GM19025 (cell line): ENCODE measurements at regions not wholly inside any gene's neighbourhood (a gene's known extent, or its start where the extent isn't known, plus 50 kb on each side); places are given as distances from the start of the nearest gene placed in this dataset.

Experiments used
- ATAC-seq: cut with Tn5 transposase; IDR thresholded peaks from one replicate; pipeline ENCODE4 v1.9.1; 2021; ENCODE audit warnings: mild to moderate bottlenecking, low read depth, moderate library complexity; ENCODE audit not compliant: unreplicated experiment

DNA sequence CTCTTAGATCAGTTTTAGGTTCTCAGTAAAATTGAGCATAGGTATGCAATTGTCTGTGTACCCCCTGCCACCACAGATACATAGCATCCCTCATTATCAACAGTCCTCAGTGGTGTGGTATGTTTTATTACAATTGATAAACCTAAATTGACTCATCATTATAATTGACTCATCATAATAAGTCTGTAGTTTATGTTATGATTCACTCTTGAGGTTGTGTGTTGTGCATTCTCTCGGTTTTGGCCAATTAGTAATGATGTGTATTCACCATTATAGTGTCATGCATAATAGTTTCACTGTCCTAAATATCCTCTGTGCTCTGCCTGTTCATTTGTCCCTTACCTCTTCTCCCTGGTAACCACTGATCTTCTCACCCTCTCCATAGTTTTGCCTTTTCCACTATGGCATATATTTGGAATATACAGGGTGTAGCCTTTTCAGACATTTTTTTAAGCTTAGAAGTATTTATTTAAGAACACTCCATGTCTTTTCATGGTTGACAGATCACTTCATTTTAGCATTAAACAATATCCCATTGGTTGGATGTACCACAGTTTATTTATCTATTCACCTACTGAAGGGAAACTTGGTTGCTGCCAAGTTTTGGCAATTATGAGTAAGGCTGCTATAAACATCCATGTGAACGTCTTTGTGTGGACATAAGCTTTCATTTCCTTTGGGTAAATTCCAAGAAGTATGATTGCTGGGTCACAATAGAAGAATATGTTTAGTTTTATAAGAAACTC, 1620.6 kb upstream of the MIR17HG start:
- no peak for ATAC-seq

DNA sequence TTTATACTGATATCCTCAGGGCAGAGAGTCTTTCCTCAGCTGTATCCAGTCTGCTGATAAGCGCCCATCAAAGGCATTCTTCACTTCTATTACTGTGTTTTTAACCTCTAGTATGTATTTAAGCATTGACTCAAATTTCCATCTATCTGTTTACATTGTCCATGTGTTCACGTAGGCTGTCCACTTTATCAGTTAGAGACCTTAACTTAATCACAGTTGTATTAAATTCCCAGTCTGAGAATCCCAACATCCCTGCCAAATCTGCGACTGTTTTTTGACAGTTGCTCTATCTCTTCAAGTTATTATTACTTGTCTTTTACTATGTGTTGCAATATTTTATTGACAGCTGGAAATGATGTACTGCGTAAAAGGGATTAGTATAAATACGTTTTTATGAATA, 1613.7 kb upstream of the MIR17HG start:
- ATAC-seq: no peak

DNA sequence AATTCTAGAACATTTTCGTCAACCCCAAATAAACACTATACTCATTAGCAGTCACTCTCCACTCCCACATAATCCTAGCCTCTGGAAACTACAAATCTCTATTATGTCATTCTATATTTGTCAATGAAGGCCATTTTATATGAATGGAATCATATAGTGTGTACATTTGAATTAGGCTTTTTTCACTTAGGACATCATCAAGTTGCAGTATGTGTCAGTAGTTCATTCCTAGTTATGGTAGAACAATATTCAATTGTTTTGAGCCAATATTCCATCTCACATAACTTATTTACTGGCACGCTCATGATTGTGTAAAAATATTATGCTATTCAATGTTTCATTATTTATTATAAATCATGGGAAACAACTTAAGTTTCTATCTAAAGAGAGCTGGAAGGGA, 1610.4 kb upstream of the MIR17HG start:
- no peak for ATAC-seq

DNA sequence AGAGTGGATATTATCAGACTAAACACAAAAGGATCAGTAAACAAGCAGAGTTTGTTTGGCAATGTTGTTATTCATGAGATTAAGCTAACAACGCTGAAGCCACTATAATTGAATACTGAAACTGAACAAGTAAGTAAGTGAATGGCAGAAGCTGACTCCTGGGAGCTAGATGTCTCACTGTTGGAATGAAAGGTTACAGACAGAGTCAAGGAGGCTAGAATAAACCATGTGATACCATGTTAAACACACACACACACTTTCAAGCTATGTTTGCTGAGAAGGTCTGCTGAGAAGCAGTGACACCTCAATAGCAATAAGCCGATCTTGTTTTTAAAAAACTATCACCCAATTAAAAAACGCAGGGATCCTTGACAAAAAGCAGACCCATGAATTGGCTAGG, 1609.4 kb upstream of the MIR17HG start:
- no peak for ATAC-seq

DNA sequence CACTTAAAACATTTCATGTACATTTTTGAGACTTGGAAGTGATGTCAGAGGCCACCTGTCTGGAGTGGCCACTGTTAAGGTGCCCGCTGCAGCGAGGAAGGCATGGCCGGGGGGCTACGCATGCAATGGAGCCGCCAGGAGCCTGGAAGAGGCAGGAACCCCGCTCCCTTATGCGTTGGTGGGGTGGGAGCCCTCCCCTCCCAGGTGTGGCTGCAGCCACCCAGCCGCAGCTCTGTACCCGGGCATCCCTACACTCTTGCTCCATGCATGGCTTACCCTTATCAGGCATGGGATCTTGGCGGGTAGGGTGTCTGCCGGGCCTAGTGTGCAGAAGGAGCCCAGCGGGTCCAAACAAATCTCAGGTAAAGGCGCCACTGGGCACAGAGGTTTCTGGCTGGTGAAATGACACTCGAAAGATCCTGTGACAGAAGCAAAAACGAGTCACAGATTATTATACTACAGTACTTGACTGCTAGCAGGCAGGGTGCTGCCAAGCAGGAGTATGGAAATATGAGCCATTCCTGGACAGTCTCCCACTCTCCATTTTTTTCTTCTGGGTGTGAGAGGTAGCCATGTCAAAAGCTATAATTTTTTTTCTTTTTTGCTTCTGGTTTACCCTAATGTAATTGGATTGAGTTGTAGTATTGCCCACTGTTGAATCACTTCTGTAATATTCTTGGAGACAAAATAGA, 1606.3 kb upstream of the MIR17HG start:
- no peak for ATAC-seq

DNA sequence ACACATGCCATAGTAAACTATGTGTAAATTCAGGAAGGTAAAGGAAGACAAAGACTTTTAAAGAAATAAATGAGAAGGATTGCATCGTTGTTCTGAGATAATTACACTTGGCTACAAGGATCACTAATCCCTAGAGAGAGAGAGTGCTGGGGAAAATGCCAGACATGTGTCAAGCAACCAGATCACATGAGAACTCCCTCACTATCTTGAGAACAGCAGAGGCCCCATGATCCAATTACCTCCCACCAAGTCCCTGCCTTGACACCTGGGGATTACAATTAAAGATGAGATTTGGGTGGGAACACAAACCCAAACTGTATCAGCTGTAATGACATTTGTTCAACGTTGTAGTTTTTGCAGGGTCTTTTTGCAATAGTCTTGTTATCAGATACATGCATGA, 1600.9 kb upstream of the MIR17HG start:
- ATAC-seq: no peak

DNA sequence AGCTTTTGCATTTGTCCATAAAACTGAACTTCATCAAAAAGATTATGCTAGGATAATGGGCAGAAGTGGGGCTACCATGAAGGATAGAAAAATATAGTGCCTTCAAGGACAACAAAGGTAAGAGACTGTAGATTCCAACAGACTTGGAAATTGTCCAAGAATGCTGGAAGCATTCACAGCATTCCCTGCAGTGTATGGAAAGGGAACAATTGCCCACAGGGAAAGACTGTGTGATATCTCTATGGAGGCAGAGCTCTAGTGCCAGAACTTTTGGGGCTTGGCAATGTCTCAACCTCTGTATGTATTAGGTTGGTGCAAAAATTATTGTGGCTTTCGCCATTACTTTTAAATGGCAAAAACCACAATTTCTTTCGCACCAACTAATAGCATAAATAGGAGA, 1598.8 kb upstream of the MIR17HG start:
- ATAC-seq: no peak

DNA sequence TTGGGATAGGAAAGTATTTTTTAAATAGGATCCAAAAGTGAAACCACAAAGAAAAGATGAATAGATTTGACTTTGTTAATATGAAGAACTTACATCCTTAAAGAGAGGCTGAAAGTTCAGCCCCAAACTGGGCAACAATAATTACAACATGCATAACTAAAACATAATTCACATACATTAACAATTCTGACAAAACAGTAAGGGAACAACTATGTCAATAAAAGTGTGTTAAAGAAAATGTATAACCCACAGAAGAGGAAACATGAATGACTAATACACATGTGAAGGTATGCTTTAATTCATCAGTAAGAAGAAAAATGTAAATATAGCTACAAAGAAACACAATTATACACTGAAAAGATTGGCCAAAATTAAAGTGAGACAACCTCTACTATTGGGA, 1597.6 kb upstream of the MIR17HG start:
- no peak for ATAC-seq

DNA sequence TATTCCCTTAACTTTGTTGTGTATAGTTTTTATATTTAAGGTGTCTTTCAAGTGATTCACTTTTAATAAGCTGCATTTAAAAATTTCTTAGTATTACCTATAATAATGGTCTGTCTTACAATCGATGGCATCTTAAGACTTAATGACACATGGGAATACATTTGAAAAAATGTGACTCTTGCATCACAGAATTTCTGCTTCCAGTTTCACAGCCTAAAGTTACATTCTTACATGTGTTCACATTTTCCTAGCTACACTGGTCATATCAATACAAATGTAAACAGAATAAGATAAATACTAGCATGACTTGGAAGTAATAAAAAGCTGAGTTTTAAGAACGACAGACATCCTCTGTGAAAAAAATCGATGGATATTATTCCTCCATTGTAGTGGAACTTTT, 1597.1 kb upstream of the MIR17HG start:
- no peak for ATAC-seq

DNA sequence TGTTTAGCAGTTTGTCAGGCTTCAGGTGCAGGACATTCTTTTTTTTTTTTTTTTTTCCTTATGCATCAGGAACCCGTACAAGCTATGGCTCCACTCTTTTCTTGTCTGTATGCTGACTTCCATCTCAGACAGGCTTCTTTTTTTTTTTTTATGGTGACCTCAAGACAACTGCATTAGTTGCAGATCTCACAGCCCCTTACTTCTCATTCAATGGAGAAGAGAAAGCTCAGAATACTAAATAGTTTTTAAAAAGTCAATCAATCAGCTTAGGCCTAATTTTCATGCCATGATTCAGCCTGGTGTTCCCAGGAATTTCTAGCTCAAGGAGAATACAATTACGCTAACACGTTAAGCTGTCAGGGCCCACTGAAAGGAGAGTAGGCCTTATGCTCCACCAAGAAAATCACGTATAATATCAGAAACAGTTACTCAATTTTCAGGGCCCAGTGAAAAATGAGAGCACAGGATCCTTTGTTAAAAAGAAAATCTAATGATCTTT, 1596.0 kb upstream of the MIR17HG start:
- no peak for ATAC-seq

DNA sequence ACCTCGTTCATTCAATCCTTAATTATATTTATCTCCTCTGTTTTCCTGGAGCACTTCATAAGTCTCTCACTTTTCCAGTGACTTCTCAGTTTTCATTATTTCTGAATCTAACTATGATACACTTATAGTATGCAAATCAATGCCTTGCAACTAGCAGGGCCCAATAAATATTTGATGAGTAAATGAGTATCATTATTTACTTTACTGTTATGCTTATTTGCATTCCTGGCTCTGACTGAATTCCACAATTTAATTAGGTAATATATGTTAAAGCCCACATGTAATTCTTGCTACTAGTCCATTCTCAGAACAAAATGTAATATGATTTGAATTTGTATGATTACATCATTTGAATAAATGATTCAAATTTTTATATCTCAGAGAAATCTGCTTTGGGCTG, 1595.1 kb upstream of the MIR17HG start:
- no peak for ATAC-seq

DNA sequence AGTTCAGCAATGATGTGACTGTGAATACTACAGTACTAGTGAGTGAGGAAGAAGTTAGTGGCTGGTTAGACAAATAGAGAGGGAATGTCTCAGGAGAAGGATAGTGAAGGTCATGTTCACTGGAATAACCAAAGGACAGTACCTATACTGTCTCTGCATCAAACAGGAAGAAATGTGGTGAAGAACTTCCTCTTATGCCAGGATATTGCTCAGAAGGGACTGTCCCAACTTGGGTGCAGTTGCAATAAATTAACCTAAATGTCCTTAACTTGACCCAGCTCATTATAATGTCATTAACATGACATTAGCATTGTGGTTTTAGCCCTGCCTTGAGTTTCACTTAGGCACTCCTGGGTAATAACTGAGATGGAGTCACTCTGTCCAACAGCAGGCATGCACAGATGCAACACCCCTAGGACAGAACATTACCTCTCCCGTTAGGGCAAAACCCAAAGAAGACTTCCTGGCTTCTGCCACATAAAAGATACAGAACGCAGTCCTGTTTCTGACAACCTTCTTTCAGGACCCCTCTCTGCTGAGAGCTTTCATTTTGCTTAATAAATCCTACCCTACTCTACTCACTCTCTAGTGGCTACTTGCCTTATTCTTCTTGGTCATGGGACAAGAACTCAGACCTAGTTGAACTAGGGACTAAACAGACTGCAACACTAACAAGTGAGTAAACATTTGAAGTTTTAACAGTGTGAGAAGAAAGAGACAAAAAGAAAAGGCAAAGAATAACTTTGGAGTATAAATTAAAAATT, 1591.6 kb upstream of the MIR17HG start:
- no peak for ATAC-seq

DNA sequence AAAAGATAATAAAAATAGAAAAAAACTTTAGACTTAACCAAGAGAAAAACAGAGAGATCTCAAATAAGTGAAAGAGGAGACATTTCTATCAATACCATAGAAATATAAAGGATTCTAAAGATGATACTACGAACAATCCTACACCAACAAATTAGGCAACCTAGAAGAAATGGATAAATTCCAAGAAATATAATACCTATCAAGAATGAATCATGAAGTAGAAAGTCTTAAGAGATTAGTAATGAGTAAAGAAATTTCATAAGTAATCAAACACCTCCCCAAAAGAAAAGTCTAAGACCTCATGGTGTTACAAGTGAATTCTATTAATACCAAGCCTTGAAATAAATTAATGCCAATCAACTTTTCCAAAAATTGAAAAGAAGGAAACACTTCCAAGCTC, 1584.5 kb upstream of the MIR17HG start:
- ATAC-seq: no peak

DNA sequence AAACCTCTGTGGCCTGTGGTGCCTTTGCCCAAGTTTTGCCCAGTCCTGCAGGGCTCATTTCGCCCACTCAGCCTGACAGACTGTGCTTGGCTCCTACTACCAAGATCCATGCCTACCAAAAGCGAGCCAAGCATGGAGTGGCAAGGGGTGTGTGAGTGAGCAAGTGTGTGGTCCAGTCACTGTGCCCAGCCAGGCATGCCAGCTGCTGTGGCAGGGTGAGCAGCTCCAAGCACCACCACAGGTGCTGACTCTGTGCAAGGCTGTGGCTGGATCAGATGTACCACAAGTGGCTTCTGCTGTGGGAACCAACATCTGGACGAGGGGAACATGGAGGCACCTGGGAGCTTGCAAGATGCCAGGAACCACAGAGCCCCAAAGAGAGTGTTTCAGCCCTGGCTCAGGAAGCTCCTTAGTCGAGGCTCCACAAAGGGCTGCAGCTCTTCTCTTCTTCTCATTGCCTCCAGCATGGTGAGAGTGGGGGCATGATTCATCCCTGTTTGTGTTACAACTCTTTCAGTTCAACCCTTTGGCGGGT, 1564.2 kb upstream of the MIR17HG start:
- no peak for ATAC-seq

DNA sequence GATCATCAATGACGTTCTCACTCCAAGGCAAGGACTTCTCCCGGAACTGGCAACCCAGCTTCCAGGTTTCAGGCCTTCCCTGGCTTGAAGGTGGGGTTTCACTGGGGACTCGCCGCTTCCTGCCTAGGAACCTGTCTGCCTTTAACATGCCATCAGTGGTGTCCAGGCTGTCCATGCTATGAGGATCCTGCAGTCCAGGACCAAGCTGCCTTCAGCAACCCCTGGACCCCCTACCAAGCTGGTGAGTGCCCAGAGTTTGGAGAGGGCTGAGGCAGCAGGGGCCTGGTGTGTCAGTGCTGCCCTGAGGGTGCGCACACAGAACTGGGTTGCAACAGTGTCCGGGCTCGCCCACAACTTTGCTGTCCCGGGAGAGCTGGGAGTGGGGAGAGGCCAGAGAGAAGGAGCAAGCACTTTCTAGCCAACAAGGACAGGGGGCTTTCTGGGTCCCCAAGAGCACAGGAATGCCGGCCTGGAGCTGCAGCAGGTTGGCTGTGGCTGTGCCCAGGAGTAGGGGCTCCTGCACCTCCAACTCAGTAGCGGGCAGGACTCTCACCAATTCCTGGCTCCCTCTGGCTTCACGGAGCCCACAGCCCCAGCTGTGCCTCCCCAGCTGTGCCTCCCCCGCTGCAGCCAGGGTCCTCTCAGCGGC, 1563.2 kb upstream of the MIR17HG start:
- ATAC-seq: no peak

DNA sequence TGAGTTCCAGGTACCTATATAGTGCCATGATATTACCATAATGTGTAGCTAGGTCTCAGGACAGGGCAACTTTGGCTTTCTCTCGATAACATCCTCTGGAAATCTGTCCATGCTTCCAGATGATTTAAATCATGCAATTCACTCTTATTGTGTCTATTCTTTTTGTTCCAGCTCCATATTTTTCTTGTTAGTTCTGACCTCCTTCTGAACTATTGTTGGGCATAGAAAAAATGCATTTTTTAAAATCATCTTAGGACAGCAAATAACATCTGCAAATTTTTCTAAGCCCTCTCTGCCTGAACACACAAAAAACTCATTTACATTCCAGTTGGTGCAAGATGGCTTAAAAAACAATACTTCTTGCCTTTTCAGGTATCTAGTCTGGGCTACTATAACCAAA, 1561.0 kb upstream of the MIR17HG start:
- no peak for ATAC-seq

DNA sequence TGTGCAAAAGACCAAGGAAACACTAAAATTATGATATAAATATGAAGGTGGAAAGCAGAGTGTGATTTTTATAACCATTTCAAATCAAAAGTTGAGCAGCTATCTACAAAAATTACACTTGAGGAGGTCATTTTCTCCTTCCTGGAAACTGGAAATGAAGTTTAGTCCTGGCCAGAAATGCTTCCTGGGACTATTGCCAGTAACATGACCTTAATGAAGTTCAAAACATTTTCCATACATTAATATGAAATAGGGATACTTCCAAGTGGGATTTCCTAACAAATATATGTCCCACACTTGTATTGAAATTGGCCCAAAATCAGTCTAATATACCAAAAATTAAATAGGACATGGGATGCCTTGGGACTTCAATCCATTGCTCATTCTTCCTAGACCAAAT, 1556.8 kb upstream of the MIR17HG start:
- ATAC-seq: no peak

DNA sequence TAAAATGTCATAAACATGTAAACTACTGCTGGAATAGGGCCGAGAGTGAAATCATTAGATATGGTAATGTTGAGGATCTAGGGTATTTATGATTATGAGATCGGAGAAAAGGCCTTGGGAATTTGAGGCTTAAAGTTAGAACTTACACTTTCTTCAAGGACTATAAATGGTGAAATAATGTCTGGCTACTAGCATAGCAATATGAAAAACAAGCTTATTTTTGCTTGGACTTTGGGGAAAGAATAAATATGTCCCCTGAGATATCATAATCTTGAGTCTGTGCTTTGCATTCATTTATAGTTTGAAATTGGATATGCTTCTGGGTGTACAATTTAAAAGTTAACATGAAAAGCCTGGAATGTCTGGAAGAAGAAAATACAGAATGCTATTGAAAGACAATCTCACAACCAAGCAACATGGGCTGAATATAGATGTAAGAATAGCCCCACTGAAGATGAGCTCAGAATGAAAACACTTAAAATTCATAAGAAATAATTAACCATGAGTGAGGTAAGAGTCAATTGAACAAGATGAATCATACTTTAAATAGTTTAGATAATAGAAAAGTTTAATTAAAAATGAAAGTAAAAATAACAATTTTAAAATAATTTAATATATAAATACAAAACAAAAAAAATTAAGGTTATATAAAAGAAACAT, 1555.4 kb upstream of the MIR17HG start:
- ATAC-seq: no peak

DNA sequence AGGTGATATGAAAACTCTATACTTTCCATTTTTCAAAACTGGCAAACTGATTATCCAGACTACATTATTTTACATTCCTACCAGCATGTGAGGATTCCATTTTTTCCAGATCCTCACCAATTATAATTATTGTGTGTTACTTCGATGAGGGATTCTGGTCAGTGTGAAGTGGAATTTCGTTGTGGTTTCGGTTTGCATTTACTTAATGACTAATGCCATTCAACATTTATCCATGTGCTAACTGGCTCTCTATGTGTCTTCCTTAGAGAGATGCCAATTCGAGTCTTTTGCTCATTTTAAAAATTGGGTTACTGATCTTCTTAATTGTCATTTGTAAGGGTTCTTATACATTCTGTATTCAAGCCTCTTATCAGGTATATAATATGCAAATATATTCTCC, 1551.3 kb upstream of the MIR17HG start:
- no peak for ATAC-seq

DNA sequence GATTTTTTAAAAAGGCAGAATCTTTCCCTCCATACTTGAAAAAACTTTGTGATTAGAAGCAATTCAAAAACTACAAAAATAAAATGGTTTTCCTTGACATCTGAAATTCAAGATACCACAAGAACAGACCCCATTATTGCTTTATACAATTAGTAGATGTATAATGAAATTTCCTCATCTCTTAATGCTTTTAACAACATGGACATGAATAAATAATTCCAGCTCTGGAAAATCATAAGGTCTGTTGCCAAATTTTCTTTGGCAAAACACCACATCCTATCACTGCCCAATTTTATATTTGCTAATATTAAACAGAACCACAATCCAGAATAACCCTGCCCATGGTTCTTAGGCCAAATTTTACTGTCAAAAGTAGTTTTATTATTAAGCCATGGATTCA, 1543.6 kb upstream of the MIR17HG start:
- no peak for ATAC-seq
